GM18951 (cell line): ENCODE measurements at regions not wholly inside any gene's neighbourhood (a gene's known extent, or its start where the extent isn't known, plus 50 kb on each side); places are given as distances from the start of the nearest gene placed in this dataset.

Experiments
- POLR2A ChIP-seq: IDR thresholded peaks from 4 replicates; pipeline ENCODE4 v1.6.1; 2011; ENCODE audit warnings: mild to moderate bottlenecking; ENCODE audit not compliant: insufficient read length, insufficient read depth; ENCODE audit errors: extremely low read depth
- in situ Hi-C: fragments of 300-500 bp; cut with MboI; formaldehyde crosslinking; loops from one replicate; pipeline ENCODE4 v1.12.0; 2022; ENCODE audit warnings: low sequenced_read_pairs, mixed read lengths, inconsistent platforms; ENCODE audit not compliant: unreplicated experiment

DNA sequence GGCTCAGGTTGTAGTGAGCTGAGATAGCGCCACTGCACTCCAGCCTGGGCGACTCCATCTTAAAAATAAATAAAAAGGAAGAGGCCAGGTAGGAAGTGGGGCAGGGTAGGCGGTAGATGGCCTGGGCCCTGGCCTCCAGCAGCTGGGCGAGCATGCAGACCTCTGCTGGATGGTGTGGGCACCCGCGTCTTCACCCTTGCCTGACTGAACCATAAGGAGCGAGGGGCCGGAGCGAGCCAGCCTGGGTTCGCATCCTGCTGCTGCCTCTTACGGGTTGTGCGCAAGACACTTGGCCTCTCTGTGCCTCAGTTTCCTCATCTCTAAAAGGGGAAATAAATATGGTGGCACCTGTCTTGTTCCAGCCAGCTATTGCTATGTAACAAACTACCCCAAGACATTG, 146.1 kb upstream of the GSE1 start:
- TF ChIP-seq POLR2A: no peak
- in situ Hi-C loops: no loop called here

DNA sequence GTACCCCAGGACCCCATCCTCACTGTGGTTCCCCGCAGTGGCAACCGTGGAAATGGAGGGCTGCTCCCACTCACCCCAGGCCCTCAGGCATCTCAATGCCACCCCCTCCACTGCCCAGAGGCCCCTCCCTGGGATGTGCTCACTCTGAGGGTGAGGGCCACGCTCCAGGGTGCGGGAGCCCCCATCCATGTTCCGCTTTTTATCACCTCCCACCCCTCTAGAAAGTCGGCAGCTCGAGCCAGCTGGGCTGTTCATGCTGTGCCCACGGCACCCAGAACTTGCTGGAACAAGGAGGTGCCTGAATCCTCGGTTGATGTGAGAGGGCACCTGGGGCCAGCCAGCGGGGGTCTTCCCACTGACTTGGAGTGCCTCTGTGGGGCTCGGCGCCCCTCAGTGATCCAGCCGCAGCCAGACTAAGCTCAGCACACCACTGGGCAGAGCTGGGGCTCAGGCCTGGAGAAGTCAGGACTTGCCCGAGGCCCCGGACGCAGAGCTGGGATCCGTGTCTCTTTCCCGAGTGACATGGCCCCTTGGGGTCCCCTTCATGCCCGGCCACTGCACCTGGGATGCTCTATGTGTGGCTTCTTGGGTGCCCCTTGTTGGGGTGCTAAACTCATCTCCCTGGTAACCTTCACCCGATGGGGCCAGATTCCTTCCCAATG, 143.1 kb upstream of the GSE1 start:
- no peak for TF ChIP-seq POLR2A
- in situ Hi-C loops: no loop called here

DNA sequence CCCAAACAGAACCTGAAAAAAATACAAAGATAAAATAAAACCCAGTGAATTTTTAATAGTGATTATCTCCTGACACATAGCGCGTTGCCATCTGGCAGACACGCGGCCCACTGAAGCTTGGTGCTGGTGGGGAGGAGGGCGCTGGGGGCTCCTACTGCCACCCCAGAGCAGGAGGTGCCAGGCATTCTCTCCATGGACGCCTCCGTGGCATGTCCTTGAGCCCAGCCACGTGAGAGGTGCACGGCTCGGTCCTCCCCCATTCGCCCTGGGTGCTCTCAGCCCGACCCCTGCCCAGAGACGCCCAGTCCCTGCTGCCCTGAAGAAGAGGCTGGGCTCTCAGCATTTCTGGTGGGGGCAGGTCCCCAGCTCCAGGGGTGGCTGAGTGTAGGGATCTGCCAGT, 142.2 kb upstream of the GSE1 start:
- in situ Hi-C loops: no loop called here
- TF ChIP-seq POLR2A: no peak

DNA sequence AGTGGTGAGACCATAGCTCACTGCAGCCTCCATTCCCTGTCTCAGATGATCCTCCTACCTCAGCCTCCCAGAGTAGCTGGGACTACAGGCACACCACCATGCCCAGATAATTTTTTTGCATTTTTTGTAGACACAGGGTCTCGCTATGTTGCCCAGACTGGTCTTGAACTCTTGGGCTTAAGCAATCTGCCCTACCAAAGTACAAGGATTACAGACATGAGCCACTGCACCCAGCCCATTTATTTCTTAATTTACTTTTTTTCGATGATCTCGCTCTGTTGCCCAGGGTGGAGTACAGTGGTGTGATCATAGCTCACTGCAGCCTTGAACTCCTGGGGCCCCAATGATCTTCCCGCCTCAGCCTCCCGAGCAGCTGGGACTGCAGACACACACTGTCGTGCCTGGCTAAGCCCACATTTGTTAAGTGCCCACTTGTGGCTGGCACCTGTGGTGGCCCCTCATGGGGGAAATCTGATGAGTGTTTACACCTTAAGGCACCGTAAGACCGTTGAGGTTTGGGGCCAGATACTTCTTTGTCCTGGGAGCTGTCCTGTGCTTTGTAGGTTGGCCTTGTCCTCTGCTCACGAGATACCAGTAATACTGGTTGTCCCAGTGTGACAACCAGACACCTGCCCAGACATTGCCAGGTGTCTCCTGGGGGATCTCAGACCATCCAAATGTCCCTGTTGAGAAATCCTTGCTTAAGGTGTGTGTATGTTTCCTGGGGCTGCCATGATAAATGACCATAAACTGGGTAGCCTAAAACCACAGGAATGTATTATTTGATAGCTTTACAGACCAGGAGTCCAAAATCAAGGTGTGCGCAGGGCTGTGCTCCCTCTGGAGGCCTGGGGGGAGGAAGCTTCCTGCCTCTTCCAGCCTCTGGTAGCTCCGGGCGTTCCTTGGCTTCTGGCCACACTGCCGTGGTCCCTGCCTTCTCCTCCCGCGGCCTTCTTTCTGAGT, 141.4 kb upstream of the GSE1 start:
- in situ Hi-C loops: no loop called here

DNA sequence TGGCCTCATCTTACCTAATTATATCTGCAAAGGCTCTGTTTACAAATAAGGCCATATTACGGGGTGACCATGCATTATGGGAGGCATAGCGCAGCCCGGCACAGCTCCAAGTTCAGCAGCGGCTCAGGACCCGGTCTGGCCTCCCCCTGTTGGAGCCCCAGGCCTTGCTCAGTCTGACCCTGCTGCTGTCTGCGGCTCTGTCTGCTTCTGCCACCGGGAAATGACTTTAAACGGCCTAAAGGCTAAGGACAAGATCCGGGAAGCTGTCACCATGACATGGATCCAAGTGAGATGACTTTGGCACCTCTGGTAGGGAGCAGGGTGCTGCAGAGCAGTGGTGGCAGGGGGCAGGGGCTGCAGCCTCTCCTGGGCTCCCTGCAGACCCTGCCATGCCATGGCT, 140.6 kb upstream of the GSE1 start:
- TF ChIP-seq POLR2A: no peak
- in situ Hi-C loops: no loop called here

More for the DNA sequence above, 141.4 kb upstream of the GSE1 start:
- TF ChIP-seq POLR2A: no peak

DNA sequence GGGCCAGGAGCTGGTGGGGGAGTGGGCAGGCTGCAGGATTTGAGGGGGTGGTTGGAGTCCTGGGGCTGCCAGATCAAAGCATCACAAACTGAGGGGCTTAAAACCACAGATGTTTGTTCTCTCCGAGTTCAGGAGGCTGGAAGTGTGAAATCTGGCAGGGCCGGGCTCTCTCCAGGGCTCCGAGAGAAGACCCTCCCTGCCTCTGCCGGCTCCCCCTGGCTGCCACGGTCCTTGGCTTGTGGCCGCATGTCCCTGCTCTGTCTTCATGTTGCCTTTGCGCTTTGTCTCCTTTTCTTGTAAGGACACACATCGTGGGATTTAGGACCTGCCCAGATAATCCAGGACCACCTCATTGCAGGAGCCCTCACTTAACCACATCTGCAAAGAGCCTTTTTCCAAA, 139.8 kb upstream of the GSE1 start:
- no peak for TF ChIP-seq POLR2A
- in situ Hi-C loops: no loop called here

DNA sequence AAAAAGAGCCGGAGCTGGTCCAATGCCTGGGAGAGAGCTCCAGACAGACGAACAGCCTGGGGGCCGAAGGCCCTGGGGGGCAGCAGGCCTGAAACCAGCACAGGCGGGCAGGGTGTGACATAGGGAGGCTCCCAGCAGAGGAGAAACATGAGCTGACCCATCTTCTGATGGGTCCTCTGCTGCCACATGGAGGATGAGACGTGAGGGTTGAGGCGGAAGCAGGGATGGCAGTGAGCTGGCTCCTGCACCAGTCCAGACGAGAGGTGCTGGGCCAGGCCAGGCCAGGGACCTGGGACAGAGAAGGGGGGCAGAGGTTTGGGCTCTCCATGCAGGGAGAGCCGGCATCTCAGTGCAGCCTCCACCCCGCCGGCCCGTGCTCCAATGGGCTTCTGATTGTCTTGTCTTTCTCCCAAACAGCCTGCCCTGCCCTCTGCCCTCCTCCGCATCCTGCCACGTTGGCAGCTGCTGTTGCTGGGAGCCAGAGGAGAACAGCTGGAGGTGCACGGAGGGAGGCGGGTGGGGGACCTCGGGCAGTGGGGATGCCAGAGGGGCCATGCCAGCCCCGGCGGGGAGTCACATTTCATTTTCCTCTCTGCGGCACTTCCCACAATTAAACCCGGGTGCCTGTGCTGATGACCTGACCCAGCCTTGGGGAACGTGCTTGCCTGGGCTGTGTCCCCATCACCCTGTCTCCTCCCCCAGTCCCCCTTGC, 139.1 kb upstream of the GSE1 start:
- in situ Hi-C loops: no loop called here
- TF ChIP-seq POLR2A: no peak

DNA sequence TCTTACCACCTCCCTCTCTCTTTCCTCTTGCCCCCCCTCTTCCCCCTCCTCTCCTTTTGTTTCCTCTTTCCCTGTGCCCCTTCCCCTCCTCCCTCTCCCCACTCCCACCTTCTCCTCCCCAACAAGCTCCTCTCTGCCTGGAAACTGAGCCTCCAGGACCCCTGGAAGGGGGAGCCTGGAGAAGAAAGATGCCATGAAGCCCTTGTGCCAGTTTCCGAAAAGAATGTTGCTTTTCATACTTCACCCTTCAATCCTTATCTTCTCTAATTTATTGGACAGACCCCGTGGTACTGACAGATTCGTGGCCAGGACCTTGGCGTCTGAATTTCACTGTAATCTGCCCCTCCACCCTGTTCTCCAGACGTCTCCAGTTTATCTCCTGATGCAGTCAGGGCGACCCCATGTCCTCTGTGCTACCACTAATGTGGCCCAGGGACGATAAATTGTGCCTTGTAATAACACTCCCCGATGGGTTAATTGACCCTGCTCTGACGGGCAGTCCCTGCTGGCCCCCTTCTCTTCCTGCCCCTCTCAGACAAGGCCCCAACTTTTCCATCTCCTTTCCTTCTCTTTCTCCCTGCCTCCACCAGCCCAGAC, 138.4 kb upstream of the GSE1 start:
- TF ChIP-seq POLR2A: no peak
- in situ Hi-C loops: no loop called here

DNA sequence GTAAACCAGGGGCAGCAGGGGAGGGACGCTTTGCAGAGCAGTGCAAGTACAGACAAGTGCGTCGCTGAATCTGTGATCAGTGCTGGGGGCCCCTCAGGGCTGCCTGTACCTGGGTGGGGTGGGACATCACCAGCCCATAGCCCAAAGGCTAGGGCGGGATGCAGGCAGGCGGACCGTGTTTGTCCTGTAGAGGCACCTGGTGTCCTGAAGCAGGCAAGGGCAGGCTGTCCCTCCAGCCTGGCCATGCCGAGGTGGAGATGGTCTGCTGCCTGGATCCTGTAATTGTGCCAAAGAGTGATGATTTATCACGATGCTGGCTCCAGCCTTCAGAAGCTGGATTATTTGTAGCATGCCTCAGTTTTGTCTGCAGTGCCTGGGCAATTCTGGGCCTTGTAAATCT, 137.9 kb upstream of the GSE1 start:
- TF ChIP-seq POLR2A: no peak
- in situ Hi-C loops: no loop called here

DNA sequence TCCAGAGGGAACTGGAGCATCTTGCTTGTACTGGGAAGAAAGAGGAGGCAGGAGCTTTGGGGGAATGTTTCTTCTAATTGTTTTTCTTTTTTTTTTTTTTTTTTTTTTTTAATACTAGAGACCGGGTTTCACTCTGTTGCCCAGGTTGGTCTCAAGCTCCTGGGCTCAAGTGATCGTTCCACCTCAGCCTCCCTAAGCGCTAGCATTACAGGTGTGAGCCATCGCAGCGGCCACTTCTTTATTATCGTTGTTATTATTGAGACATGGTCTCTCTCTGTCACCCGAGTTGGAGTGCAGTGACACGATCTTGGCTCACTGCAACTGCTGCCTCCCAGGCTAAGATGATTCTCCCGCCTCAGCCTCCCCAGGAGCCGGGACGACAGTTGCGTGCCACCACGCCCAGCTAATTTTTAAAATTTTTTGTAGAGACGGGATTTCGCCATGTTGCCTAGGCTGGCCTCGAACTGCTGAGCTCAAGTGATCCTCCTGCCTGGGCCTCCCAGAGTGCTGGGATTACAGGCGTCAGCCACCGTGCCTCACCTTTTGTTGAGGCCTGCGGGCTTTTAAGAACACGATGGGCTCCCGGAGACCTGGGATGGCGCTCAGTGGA, 137.3 kb upstream of the GSE1 start:
- in situ Hi-C loops: no loop called here
- no peak for TF ChIP-seq POLR2A

DNA sequence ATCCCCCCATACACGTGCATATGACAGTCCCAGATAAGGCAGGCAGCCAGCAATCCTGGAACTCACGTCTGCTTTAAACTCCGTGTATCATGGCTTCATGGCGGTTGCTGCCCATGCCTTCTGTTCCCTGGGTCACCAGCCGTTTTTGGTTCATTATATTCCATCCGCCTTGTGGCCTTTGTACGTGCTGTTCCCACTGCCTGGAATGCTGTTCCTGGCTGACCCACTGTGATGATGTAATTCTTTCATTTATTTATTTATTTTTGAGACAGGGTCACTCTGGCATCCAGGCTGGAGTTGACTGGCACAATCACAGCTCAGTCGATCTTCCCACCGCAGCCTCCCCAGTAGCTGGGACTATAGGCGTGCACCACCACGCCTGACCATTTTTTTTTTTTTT, 136.7 kb upstream of the GSE1 start:
- no peak for TF ChIP-seq POLR2A
- in situ Hi-C loops: no loop called here

DNA sequence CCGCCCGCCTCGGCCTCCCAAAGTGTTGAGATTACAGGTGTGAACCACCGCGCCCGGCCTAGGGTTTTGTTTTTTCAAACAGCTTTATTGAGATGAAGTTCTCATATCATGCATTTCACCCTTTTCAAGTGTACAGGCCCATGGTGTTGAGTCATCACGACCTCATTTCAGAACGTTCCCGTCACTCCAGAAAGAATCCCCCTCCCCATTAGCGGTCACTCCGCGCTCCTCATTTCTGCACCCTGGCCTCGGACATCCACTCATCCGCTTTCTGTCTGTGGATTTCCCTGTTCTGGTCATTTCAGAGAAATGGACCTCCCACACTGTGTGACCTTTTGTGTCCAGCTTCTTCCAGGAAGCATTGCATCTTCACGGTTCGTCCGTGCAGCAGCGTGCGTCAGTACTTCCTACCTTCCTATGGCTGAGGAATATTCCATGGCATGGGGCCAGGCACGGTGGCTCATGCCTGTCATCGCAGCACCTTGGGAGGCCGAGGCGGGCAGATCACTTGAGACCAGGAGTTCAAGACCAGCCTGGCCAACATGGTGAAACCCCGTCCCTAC, 135.2 kb upstream of the GSE1 start:
- no peak for TF ChIP-seq POLR2A
- in situ Hi-C loops: no loop called here
